Lower lobe of right lung (tissue), 2 donors: ENCODE measurements at regions not wholly inside any gene's neighbourhood (a gene's known extent, or its start where the extent isn't known, plus 50 kb on each side); places are given as distances from the start of the nearest gene placed in this dataset.

Experiments
- ATAC-seq, 2 donors: fragments of 200-7000 bp; cut with Tn5 transposase; one replicate each; pipeline ENCODE4 v1.9.1; 2020 to 2022; ENCODE audit warnings: mild to moderate bottlenecking in 2 of 2, moderate library complexity in 2 of 2
- DNase-seq: peaks from one replicate; pipeline ENCODE4 v3.0.0-alpha.2; 2020
- H3K27ac ChIP-seq: fragments of 200-600 bp; one replicate; pipeline ENCODE4 v1.8.0; 2022
- H3K27me3 ChIP-seq: fragments of 200-600 bp; one replicate; pipeline ENCODE4 v1.8.0; 2022; ENCODE audit warnings: low read depth
- H3K36me3 ChIP-seq: fragments of 200-600 bp; one replicate; pipeline ENCODE4 v1.8.0; 2022; ENCODE audit warnings: mild to moderate bottlenecking
- H3K4me1 ChIP-seq: fragments of 200-600 bp; one replicate; pipeline ENCODE4 v1.8.0; 2022
- H3K4me3 ChIP-seq: fragments of 200-600 bp; one replicate; pipeline ENCODE4 v1.8.0; 2022; ENCODE audit warnings: mild to moderate bottlenecking
- H3K9me3 ChIP-seq: fragments of 200-600 bp; one replicate; pipeline ENCODE4 v1.8.0; 2022
- intact Hi-C: fragments of 100-400 bp; cut with DNase I; formaldehyde crosslinking; loops from one replicate; pipeline ENCODE4 v1.11.0; 2022
- TF ChIP-seq, protein P1 (sequence below): fragments of 200-600 bp; IDR thresholded peaks from one replicate; pipeline ENCODE4 v1.8.0; 2022; ENCODE audit warnings: antibody characterized with exemption, mild to moderate bottlenecking
- donor health status: DM: no; HTN: yes; CAD: no; lungs with severe emphysema.

DNA sequence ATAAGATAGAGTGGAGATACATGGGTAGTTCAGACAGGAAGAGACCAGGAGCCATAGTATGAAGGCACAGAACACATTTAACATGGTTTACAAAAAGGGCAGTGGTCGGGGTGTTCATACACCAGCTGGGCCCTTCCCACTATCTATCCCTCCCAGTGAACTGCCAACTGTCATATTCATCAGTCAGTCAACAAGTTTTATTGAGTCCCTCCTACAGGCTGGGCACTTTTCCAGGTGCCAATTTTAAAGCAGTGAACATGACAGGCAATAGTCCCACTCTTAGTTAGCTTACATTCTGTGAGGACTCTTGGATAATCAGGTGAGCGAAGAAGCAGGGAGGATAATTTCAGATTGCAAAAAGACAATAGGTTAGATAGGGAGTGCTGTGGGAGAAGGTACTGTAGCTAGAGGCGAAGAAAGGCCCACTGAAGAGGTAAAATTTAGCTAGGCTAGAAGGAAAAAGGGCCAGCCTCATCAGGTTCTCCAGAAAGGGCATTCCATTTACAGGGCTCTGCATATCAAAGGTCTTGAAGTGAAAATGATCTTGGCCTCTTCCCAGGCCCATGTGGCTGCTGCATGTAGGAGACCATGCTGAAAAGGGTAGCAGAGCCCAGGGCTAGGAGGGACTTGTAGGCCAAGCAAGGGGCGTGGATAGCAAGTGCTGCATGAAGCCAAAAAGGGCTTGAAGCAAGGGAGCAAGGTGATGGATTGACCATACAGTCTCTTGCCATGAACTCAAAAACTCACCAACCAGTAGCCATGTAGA is 274.7 kb upstream of the SNX7 start:
- Histone ChIP-seq H3K4me1 (no peaks in the 10 kb centered on the region), H3K4me3 (no peak overlapping the region), H3K9me3 (no peaks in the 10 kb centered on the region), H3K36me3 (no peaks in the 10 kb centered on the region), H3K27me3 (no peaks in the 10 kb centered on the region), H3K27ac (no peak overlapping the region)
- TF ChIP-seq, protein P1, sequence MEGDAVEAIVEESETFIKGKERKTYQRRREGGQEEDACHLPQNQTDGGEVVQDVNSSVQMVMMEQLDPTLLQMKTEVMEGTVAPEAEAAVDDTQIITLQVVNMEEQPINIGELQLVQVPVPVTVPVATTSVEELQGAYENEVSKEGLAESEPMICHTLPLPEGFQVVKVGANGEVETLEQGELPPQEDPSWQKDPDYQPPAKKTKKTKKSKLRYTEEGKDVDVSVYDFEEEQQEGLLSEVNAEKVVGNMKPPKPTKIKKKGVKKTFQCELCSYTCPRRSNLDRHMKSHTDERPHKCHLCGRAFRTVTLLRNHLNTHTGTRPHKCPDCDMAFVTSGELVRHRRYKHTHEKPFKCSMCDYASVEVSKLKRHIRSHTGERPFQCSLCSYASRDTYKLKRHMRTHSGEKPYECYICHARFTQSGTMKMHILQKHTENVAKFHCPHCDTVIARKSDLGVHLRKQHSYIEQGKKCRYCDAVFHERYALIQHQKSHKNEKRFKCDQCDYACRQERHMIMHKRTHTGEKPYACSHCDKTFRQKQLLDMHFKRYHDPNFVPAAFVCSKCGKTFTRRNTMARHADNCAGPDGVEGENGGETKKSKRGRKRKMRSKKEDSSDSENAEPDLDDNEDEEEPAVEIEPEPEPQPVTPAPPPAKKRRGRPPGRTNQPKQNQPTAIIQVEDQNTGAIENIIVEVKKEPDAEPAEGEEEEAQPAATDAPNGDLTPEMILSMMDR: no peak
- intact Hi-C loops: no loop called here
- DNase-seq: no peak
- ATAC-seq: no peak

DNA sequence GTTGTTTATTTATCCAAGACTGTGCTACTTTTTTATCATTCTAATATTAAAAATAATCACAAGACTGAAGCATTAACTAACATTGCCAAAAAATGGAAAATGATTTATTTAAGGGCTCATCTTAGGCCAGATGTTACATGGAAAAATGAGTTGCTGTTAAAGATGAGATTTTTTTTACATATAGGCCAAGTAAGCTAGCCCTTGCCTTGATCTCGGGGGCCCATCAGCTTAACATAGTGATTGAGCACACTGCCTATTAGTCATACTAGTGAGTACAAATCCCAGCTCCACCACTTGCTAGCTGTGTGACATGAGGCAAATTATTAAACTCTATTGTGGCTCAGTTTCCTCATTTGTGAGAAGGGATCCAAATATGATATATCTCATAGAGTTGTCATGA is 275.9 kb upstream of the SNX7 start:
- Histone ChIP-seq H3K27me3 (no peaks in the 10 kb centered on the region), H3K9me3 (no peaks in the 10 kb centered on the region), H3K4me1 (no peaks in the 10 kb centered on the region), H3K27ac (no peak overlapping the region), H3K4me3 (no peak overlapping the region), H3K36me3 (no peaks in the 10 kb centered on the region)
- no peak for ATAC-seq
- no peak for DNase-seq
- intact Hi-C loops: no loop called here
- TF ChIP-seq, protein P1: no peak

DNA sequence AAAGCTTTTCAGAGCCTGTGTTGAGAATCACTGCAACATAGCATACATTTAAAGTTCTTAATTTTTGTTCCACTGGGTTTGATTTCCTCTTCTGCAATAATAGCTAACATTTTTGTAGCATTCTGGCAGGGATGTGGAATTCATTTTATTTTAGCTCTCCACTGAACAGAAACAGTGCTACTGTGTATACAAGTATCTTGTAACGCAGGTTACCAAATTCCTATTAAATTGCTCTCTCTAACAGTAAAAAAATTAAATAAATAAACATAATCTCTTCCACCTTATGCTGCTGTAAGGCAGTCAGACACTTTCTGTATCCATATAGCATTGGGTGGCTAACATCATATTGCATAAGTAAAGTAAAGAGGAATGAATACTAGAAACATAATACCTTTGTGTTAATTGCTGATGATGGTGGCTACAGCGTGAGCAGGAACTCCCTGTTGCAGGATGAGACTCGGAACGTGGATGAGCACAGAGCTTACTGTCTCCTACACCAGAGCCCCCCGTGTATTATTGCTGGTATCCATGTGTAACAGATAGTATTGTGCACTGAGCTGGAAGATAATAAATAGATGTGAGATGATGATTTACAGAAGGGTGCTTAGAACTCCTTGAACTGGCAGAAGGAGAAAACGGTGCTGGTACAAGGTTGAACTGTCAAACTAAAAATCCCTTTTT is 276.9 kb upstream of the SNX7 start:
- no peak for DNase-seq
- ATAC-seq: no peak
- Histone ChIP-seq H3K9me3 (no peaks in the 10 kb centered on the region), H3K27ac (no peak overlapping the region), H3K4me3 (no peak overlapping the region), H3K4me1 (no peaks in the 10 kb centered on the region), H3K27me3 (no peaks in the 10 kb centered on the region), H3K36me3 (no peaks in the 10 kb centered on the region)
- intact Hi-C loops: no loop called here
- TF ChIP-seq, protein P1: no peak

DNA sequence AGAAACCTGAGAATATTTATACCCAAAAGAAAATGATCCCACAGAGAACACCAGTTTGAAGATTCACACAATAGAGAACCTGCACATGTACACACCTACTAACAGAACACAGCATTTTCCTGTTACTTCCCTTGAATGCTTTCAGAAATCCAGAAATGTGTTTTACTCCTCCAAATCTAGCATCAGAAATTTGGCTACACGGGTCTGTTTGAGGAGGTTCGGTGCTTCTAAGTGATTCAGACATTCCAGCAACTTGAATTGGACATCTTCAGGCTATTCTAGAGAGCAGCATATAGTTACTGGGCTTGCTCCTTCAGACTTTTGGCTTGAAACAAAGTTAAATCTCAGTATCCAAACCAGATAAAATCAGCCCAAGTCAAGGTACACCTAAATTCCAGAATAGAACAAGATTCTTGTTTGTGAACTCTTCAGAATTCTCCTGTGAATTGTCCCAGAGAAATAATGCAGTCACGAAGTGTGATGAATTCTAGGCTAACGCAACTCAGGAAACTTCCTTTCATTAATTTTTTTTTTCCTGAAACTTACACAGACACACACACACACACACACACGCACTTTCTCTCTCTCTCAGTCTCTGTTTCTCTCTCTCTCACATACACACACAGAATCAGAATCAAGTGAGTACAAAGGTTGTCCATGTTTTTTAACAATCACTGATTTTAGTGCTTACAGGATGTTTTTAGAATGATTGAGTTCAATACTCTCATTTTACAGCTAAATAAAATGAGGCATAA is 278.4 kb upstream of the SNX7 start:
- intact Hi-C loops: no loop called here
- ATAC-seq: no peak
- no peak for DNase-seq

DNA sequence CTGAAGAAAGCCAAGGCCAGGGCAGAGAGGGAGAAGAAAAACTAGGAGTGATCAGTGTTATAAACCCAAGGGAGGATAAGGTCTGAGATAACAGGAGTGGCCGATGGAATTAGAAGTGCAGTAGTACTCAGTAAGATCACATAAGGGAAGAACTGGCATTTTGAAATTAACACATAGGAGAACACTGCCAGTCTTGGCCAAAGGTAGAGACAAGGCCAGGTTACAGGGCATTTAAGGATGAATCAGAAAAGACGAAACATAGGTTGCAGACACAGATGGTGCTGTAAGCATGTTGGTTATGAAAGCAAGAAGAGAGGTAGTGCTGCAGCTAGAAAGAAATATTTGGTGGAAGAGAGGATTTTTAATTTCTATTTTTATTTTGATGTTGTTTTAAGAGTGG is 278.9 kb upstream of the SNX7 start:
- TF ChIP-seq, protein P1: no peak

More for the DNA sequence above, 278.4 kb upstream of the SNX7 start:
- no peaks in the 10 kb centered on the region for H3K4me1 ChIP-seq
- H3K4me3 ChIP-seq: no peak overlapping the region
- H3K27ac ChIP-seq: no peak overlapping the region
- no peaks in the 10 kb centered on the region for H3K36me3 ChIP-seq
- no peaks in the 10 kb centered on the region for H3K27me3 ChIP-seq
- TF ChIP-seq, protein P1: no peak
- H3K9me3 ChIP-seq: no peaks in the 10 kb centered on the region

More for the DNA sequence above, 278.9 kb upstream of the SNX7 start:
- H3K27ac ChIP-seq: no peak overlapping the region
- H3K9me3 ChIP-seq: no peaks in the 10 kb centered on the region
- H3K36me3 ChIP-seq: no peaks in the 10 kb centered on the region
- no peaks in the 10 kb centered on the region for H3K4me1 ChIP-seq
- DNase-seq (no peak), ATAC-seq (no peak)
- no peak overlapping the region for H3K4me3 ChIP-seq
- no peaks in the 10 kb centered on the region for H3K27me3 ChIP-seq
- intact Hi-C loops: no loop called here
